ENCODE measurements at regions not wholly inside any gene's neighbourhood (a gene's known extent, or its start where the extent isn't known, plus 50 kb on each side); places are given as distances from the start of the nearest gene placed in this dataset.

- no peaks in the 10 kb centered on the region for H3K9me3 ChIP-seq (ENCODE audit: insufficient read depth, low read length, severe bottlenecking)
- TF ChIP-seq EZH2 (IDR thresholded peaks at IDR 0.05; ENCODE audit: borderline replicate concordance, low read depth, low read length, severe bottlenecking) (no peak), CTCF (IDR thresholded peaks at IDR 0.05; ENCODE audit: borderline replicate concordance, extremely low read depth, low read length, poor library complexity, severe bottlenecking) (no peak)
- no peak overlapping the region for H3K27ac ChIP-seq (ENCODE audit: low read length)
- no peaks in the 10 kb centered on the region for H3K36me3 ChIP-seq (ENCODE audit: insufficient read depth, low read length)
- no peak overlapping the region for H3K4me3 ChIP-seq (ENCODE audit: low read depth in 1 of 2, low read length in 2 of 2)
- no peaks in the 10 kb centered on the region for H3K4me1 ChIP-seq (ENCODE audit: insufficient read depth, low read length)
- H3K79me2 ChIP-seq (ENCODE audit: insufficient read depth, low read length): no peaks in the 10 kb centered on the region
- DNase-seq (no peak), ATAC-seq (ENCODE audit: insufficient read depth, low read depth) (no peak)
- no peak overlapping the region for H3K4me2 ChIP-seq (ENCODE audit: insufficient read depth, low read length)
- H3K27me3 ChIP-seq (ENCODE audit: insufficient read depth, low read length, poor library complexity): no peaks in the 10 kb centered on the region
- no peak overlapping the region for H2AFZ ChIP-seq (ENCODE audit: low read depth, low read length)
- no peak overlapping the region for H3K9ac ChIP-seq (ENCODE audit: low read depth, low read length)
- H4K20me1 ChIP-seq (ENCODE audit: insufficient read depth, low read length): no peaks in the 10 kb centered on the region
These were observed 622.0 kb upstream of the PFKP start for GRCh38 chr10:2445370-2445769.

GRCh38 chr10:2439983-2440382 is 627.4 kb upstream of the PFKP start:
- ATAC-seq (ENCODE audit: insufficient read depth, low read depth) (no peak), DNase-seq (no peak)
- no peak overlapping the region for H2AFZ ChIP-seq (ENCODE audit: low read depth, low read length)
- H4K20me1 ChIP-seq (ENCODE audit: insufficient read depth, low read length): no peaks in the 10 kb centered on the region
- H3K79me2 ChIP-seq (ENCODE audit: insufficient read depth, low read length): no peaks in the 10 kb centered on the region
- H3K9me3 ChIP-seq (ENCODE audit: insufficient read depth, low read length, severe bottlenecking): no peaks in the 10 kb centered on the region
- no peaks in the 10 kb centered on the region for H3K27me3 ChIP-seq (ENCODE audit: insufficient read depth, low read length, poor library complexity)
- no peak for TF ChIP-seq CTCF (IDR thresholded peaks at IDR 0.05; ENCODE audit: borderline replicate concordance, extremely low read depth, low read length, poor library complexity, severe bottlenecking)
- no peak for TF ChIP-seq EZH2 (IDR thresholded peaks at IDR 0.05; ENCODE audit: borderline replicate concordance, low read depth, low read length, severe bottlenecking)
- H3K27ac ChIP-seq (ENCODE audit: low read length): no peak overlapping the region
- no peak overlapping the region for H3K9ac ChIP-seq (ENCODE audit: low read depth, low read length)
- no peaks in the 10 kb centered on the region for H3K4me1 ChIP-seq (ENCODE audit: insufficient read depth, low read length)
- no peak overlapping the region for H3K4me2 ChIP-seq (ENCODE audit: insufficient read depth, low read length)
- H3K36me3 ChIP-seq (ENCODE audit: insufficient read depth, low read length): no peaks in the 10 kb centered on the region
- no peak overlapping the region for H3K4me3 ChIP-seq (ENCODE audit: low read depth in 1 of 2, low read length in 2 of 2)

GRCh38 chr10:2439000-2439399 is 628.3 kb upstream of the PFKP start:
- H3K4me2 ChIP-seq (ENCODE audit: insufficient read depth, low read length): no peak overlapping the region
- H3K4me1 ChIP-seq (ENCODE audit: insufficient read depth, low read length): no peaks in the 10 kb centered on the region
- H2AFZ ChIP-seq (ENCODE audit: low read depth, low read length): no peak overlapping the region
- H4K20me1 ChIP-seq (ENCODE audit: insufficient read depth, low read length): no peaks in the 10 kb centered on the region
- H3K27me3 ChIP-seq (ENCODE audit: insufficient read depth, low read length, poor library complexity): no peaks in the 10 kb centered on the region
- H3K9me3 ChIP-seq (ENCODE audit: insufficient read depth, low read length, severe bottlenecking): no peaks in the 10 kb centered on the region
- no peaks in the 10 kb centered on the region for H3K79me2 ChIP-seq (ENCODE audit: insufficient read depth, low read length)
- DNase-seq: no peak
- no peak overlapping the region for H3K27ac ChIP-seq (ENCODE audit: low read length)
- no peak overlapping the region for H3K4me3 ChIP-seq (ENCODE audit: low read depth in 1 of 2, low read length in 2 of 2)
- TF ChIP-seq EZH2 (IDR thresholded peaks at IDR 0.05; ENCODE audit: borderline replicate concordance, low read depth, low read length, severe bottlenecking) (no peak), CTCF (IDR thresholded peaks at IDR 0.05; ENCODE audit: borderline replicate concordance, extremely low read depth, low read length, poor library complexity, severe bottlenecking) (no peak)
- no peaks in the 10 kb centered on the region for H3K36me3 ChIP-seq (ENCODE audit: insufficient read depth, low read length)
- ATAC-seq (ENCODE audit: insufficient read depth, low read depth): no peak
- H3K9ac ChIP-seq (ENCODE audit: low read depth, low read length): no peak overlapping the region

Data from DND-41 (cell line).